ENCODE measurements at regions not wholly inside any gene's neighbourhood (a gene's known extent, or its start where the extent isn't known, plus 50 kb on each side); places are given as distances from the start of the nearest gene placed in this dataset.

DNA sequence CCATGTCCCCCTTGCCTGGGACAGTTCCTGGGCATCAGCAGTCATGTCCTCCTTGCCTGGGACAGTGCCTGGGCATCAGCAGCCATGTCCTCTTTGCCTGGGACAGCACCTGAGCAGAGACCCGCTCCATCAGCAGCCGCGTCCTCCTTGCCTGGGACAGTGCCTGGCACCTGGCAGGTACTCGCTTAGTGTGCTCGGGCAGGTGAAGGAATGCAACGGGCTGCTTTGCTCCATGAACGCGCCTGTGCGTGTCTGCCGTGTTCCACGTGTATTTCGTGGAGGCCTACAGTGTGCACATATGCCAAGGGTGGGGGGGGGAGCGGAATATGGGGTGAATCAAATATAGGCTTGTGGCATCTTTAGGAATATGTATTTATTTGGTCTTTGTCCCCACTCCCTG, 1490.7 kb downstream of the TBC1D22A start:
- Histone ChIP-seq H3K4me3 (no peak overlapping the region), H3K36me3 (no peaks in the 10 kb centered on the region), H3K27me3 (peaks cover 0 to 6% (median 0%) of the 10 kb centered on the region in 3 donors), H3K9me3 (no peaks in the 10 kb centered on the region), H3K4me1 (peaks cover 0 to 24% (median 19%) of the 10 kb centered on the region in 4 donors), H3K27ac (no peak overlapping the region)
- no peak for DNase-seq
- TF ChIP-seq POLR2A (IDR thresholded peaks at IDR 0.05) (no peak), EP300 (IDR thresholded peaks at IDR 0.05) (no peak), CTCF (IDR thresholded peaks at IDR 0.05) (no peak), POLR2AphosphoS5 (IDR thresholded peaks at IDR 0.05) (no peak)
- WGBS, 2 donors: 93 to 94% methylated on average over 13 of the region's 13 CpGs
- intact Hi-C loops (cut with DNase I): no loop called here

DNA sequence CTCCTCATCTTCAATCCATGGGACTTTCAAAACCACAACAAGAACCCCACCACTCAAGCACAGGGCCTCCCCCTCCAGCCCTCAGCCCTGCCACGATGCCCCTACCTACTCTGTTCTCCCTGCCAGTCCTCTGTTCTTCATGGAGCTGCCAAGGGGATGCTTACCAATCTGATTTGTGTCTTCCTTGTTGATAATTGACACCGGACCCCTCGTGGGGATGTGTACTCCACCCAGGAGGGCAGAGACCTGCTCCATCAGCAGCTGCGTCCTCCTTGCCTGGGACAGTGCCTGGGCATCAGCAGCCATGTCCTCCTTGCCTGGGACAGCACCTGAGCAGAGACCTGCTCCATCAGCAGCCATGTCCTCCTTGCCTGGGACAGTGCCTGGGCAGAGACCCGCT, 1489.2 kb downstream of the TBC1D22A start:
- no peak for DNase-seq
- intact Hi-C loops (cut with DNase I): no loop called here
- no peaks in the 10 kb centered on the region for H3K9me3 ChIP-seq
- TF ChIP-seq POLR2A (IDR thresholded peaks at IDR 0.05): no peak
- no peak for TF ChIP-seq CTCF (IDR thresholded peaks at IDR 0.05)
- TF ChIP-seq EP300 (IDR thresholded peaks at IDR 0.05): no peak
- TF ChIP-seq POLR2AphosphoS5 (IDR thresholded peaks at IDR 0.05): no peak
- peaks cover 0 to 24% (median 19%) of the 10 kb centered on the region in 4 donors for H3K4me1 ChIP-seq
- peaks cover 0 to 6% (median 0%) of the 10 kb centered on the region in 3 donors for H3K27me3 ChIP-seq
- H3K4me3 ChIP-seq: no peak overlapping the region
- H3K36me3 ChIP-seq: no peaks in the 10 kb centered on the region
- no peak overlapping the region for H3K27ac ChIP-seq
- WGBS, 2 donors: 81 to 83% methylated on average over 5 of the region's 5 CpGs

DNA sequence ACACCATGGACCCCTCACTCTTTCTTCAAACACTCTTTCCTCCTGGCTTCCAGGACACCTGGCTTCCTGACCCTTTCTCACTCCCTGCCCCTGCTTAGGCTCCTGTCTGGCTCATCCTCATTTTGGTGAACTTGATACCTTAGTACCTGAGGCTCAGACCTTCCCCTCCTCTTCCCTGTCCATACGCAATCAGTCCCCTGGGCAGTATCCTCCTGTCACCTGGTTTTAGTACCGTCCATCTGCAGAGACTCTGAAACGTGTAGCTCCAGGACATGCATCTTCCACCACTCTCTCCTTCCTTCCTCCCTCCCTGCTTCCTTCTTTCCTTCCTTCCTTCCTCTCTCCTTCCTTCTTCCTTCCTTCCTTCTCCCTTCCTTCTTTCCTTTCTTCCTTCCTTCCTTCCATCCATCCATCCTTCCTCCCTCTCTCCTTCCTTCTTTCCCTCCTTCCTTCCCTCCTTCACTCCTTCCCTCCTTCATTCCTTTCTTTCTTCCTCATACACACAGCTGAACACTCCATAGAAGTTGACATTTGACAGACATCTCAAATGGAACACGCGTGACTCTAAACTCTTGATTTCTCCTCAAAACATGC, 1488.6 kb downstream of the TBC1D22A start:
- intact Hi-C loops (cut with DNase I): no loop called here
- Histone ChIP-seq H3K4me1 (peaks cover 0 to 24% (median 19%) of the 10 kb centered on the region in 4 donors), H3K9me3 (no peaks in the 10 kb centered on the region), H3K27ac (no peak overlapping the region), H3K4me3 (no peak overlapping the region), H3K27me3 (peaks cover 0 to 6% (median 0%) of the 10 kb centered on the region in 3 donors), H3K36me3 (no peaks in the 10 kb centered on the region)
- DNase-seq: no peak
- WGBS, 2 donors: 85 to 90% methylated on average over 5 of the region's 5 CpGs
- TF ChIP-seq EP300 (IDR thresholded peaks at IDR 0.05) (no peak), POLR2AphosphoS5 (IDR thresholded peaks at IDR 0.05) (no peak), POLR2A (IDR thresholded peaks at IDR 0.05) (no peak), CTCF (IDR thresholded peaks at IDR 0.05) (no peak)

DNA sequence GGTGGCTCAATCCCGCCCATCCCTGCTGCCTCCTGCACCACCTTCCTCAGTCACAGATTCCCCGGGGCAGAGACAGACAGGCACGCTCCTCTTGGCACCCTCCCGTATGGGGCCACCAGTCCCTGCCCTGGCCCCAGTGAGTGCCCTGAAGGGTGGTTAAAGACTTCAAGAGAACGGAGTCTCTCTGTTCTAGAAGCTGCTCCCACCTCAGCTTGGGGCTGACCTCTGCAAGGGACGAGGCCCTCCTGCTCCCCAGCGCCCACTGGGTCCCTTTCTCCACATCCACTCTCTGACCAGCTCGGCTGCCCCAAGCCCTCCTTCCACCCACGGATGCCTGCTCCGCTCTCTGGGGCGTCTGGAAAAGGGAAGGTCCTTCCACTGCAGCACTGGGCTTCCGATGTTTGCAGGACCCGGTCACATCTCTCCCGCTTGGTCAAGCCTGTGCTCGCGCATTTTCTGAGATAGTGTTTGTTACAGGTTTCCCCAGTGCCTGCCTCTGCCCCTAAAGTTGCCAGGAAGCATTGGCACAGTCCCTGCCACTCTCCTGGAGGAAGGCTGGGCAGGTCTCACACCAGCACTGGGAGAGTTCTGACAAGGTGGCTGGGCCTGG, 1487.9 kb downstream of the TBC1D22A start:
- H3K4me1 ChIP-seq: peaks cover 0 to 22% (median 18%) of the 10 kb centered on the region in 4 donors
- H3K36me3 ChIP-seq: no peaks in the 10 kb centered on the region
- peaks cover 0 to 6% (median 0%) of the 10 kb centered on the region in 3 donors for H3K27me3 ChIP-seq
- no peak overlapping the region for H3K27ac ChIP-seq
- intact Hi-C loops (cut with DNase I): no loop called here
- H3K4me3 ChIP-seq: no peak overlapping the region
- no peaks in the 10 kb centered on the region for H3K9me3 ChIP-seq
- TF ChIP-seq POLR2A (IDR thresholded peaks at IDR 0.05) (no peak), CTCF (IDR thresholded peaks at IDR 0.05) (no peak), POLR2AphosphoS5 (IDR thresholded peaks at IDR 0.05) (no peak), EP300 (IDR thresholded peaks at IDR 0.05) (no peak)
- DNase-seq: peak; percentile 45
- 87% methylated on average over 16 of the region's 16 CpGs for WGBS, 2 donors
